ENCODE measurements at regions not wholly inside any gene's neighbourhood (a gene's known extent, or its start where the extent isn't known, plus 50 kb on each side); places are given as distances from the start of the nearest gene placed in this dataset.

DNA sequence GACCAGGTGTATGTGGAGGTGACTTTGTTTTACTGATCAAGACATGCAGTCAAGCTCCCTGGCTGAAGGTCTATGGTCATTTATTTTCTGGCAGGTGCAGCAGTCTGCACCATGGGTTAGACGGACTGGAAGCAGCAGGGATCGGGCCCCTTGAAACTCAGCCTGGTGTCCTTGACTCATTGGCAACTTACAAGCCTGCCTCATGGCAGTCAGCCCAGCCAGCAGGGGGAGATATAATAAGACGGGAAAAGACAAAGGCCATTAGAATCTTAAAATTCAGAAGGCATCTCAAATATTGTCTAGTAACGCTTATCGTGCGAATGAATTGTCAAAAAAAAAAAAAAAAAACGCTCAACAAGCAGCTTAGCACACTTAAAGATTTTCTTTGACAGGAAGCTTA lies 308.2 kb downstream of the EN1 start:
- peak; percentile 36 for TF ChIP-seq CTCF (IDR thresholded peaks at IDR 0.05; ENCODE audit: insufficient read depth, low read depth, low read length, missing control alignments)
- no peak overlapping the region for H3K4me3 ChIP-seq (ENCODE audit: low read depth, low read length)
- peak; percentile 23 for DNase-seq (ENCODE audit: low read depth)

DNA sequence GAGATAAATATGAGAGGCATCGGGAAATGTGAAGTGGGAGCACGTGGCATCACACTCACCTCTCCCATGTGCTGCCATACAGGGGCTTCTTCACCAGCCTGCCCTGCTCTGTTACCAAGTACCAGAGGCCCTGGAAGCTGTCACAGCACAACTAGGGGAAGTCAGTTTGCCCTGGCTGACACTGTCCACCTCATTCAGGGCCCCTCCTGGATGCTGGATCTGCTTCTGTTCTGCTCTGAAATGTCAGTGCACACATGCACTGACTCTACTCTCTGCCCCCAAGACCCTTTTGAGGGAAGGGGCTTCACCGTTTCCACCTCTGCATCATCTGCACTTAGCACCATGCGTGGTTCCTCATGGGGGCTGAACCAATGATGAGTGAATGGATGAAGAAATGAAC lies 311.1 kb downstream of the EN1 start:
- no peak overlapping the region for H3K4me3 ChIP-seq (ENCODE audit: low read depth, low read length)
- TF ChIP-seq CTCF (IDR thresholded peaks at IDR 0.05; ENCODE audit: insufficient read depth, low read depth, low read length, missing control alignments): no peak
- DNase-seq (ENCODE audit: low read depth): no peak

DNA sequence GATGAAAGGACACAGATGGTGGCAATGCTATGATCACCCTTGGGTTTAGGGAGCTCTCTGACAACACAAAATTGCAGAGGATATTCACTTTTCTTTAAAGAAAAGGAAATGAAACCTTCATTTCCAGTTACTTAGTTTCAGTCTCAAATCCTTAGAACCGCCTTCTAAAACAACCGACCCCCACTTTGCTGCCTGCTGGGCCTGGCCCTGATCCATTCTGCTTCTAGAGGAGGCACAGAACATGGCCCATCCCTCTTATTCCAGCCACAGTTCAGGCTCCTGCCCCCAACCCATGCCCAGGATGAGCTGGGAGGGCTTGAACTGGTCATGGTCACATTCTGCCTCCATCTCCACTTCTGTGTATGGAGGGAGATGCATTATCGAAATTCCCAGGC lies 311.6 kb downstream of the EN1 start:
- no peak for DNase-seq (ENCODE audit: low read depth)
- no peak for TF ChIP-seq CTCF (IDR thresholded peaks at IDR 0.05; ENCODE audit: insufficient read depth, low read depth, low read length, missing control alignments)
- H3K4me3 ChIP-seq (ENCODE audit: low read depth, low read length): no peak overlapping the region

GRCh38 chr2:118535171-118535817 lies 312.2 kb downstream of the EN1 start:
- no peak for DNase-seq (ENCODE audit: low read depth)
- no peak overlapping the region for H3K4me3 ChIP-seq (ENCODE audit: low read depth, low read length)
- TF ChIP-seq CTCF (IDR thresholded peaks at IDR 0.05; ENCODE audit: insufficient read depth, low read depth, low read length, missing control alignments): no peak

DNA sequence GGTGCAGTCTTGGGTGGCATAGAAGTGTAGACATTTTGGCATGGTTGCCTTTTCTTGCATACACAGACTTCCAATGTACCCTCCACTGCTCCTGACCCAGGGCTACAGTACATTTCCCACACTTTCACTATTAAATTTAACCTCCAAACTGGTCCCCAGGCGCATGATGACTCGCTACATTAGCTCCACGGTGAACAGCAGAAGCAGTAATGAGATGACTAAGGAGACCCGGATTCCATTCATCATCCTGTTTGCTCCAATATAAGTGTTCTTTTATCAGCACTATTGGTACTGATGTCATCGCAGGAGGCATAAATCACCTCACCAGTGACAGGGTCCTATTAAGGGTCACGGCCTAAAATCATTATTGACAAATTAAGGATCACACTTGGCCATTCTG lies 316.5 kb downstream of the EN1 start:
- no peak overlapping the region for H3K4me3 ChIP-seq (ENCODE audit: low read depth, low read length)
- no peak for DNase-seq (ENCODE audit: low read depth)
- TF ChIP-seq CTCF (IDR thresholded peaks at IDR 0.05; ENCODE audit: insufficient read depth, low read depth, low read length, missing control alignments): no peak

GRCh38 chr2:118529908-118530599 lies 317.4 kb downstream of the EN1 start:
- TF ChIP-seq CTCF (IDR thresholded peaks at IDR 0.05; ENCODE audit: insufficient read depth, low read depth, low read length, missing control alignments): no peak
- no peak overlapping the region for H3K4me3 ChIP-seq (ENCODE audit: low read depth, low read length)
- DNase-seq (ENCODE audit: low read depth): no peak

GRCh38 chr2:118527571-118527970 lies 319.9 kb downstream of the EN1 start:
- no peak for TF ChIP-seq CTCF (IDR thresholded peaks at IDR 0.05; ENCODE audit: insufficient read depth, low read depth, low read length, missing control alignments)
- DNase-seq (ENCODE audit: low read depth): no peak
- no peak overlapping the region for H3K4me3 ChIP-seq (ENCODE audit: low read depth, low read length)
